Stimulated activated CD4-positive, alpha-beta T cell treated with anti-CD3 and anti-CD28 coated beads, Interleukin-15, amount 100 ng/mL, for 48 hours (primary cell): ENCODE measurements at regions not wholly inside any gene's neighbourhood (a gene's known extent, or its start where the extent isn't known, plus 50 kb on each side); places are given as distances from the start of the nearest gene placed in this dataset.

Experiments
- DNase-seq, 2 donors: peaks; one replicate each; pipeline ENCODE4 v3.0.0-alpha.2; 2020; ENCODE audit warnings: low read depth in 2 of 2

DNA sequence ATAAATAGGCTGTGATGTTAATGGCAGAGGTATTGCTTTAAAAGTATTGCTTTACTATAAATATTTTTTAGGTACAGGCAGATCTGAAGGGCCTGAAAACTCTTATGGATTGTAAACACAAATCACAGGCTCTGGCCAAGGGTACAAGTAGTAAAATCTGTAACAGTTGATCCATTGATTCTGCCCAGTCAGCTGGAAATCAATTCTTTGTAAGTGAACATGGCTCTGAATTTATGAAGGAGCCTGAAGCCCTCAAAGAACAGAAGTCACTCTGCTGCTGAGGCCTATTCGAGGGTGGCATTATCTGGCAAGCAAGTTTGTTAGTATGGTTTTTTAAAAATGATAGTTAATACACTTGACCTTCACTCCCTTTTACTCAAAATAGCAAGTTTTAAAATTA is 834.0 kb upstream of the TMPRSS15 start:
- DNase-seq: no peak

GRCh38 chr21:19239696-19240095 is 836.1 kb upstream of the TMPRSS15 start:
- DNase-seq: no peak

DNA sequence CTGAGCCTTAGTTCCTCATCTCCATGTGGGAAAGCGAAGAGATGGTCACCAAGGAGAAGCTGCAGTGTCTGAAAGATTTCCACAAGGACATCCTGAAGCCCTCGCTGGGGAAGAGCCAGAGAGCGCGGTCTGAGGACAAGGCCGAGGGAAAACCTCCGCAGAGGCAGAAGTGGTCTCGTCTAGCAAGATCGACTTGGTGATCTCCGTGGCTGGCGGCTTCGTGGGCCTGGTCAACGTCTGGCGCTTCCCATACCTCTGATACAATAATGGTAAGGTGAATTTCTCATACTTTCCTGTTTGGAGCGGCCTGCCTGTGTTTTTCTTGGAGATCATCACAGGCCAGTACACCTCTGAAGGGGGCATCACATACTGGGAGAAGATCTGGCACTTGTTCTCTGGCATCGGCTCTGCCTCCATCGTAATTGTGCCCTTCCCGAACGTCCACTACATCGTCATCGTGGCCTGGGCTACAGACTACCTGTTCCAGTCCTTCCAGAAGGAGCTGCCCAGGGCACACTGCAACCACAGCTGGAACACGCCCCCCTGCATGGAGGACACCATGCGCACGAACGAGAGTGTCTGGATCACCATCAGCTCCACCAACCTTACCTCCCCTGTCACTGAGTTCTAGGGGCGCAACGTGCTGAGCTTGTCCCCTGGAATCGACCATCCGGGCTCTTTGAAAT is 841.1 kb upstream of the TMPRSS15 start:
- DNase-seq: no peak

- DNase-seq: no peak
These were observed 841.6 kb upstream of the TMPRSS15 start for GRCh38 chr21:19245188-19245580.

GRCh38 chr21:19246018-19246417 is 842.4 kb upstream of the TMPRSS15 start:
- DNase-seq: no peak

- no peak for DNase-seq
These were observed 853.5 kb upstream of the TMPRSS15 start for GRCh38 chr21:19256934-19257660.

GRCh38 chr21:19261731-19262376 is 858.3 kb upstream of the TMPRSS15 start:
- no peak for DNase-seq

DNA sequence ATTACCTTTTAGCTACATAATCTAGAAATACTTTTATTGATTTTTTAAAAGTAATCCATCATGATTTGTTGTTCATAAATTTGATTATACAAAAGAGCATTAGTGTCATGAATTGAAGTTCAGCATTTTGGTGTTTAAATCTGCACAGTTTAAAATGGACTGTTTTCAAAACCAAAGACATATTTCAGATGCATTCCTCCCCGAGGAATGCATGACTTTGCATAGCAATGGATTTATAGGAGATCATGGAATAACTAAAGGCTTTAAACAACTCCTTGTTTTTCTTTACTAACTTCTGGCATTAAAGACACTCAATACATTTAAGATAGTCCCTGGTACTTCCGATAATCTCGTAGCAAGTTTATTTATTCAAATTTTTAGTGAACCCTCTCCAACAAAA is 863.1 kb upstream of the TMPRSS15 start:
- no peak for DNase-seq

DNA sequence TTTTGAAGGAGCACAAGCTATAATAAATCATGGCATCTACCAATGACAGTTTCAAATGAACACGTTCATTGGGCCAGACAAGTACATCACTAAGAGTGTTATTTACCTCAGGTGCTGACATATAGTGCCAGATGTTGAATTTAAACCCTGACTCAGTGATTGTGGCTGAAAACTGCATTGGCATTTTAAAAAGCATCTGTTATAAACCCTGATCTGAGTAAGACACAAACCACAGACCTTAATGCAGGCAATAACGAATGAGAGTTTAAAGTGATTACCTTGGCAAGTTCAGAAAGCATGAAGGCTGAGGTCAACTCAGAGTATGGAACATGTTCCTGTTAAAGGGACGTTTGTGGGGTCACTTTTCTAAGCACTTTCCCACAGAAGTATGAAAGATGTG is 865.1 kb upstream of the TMPRSS15 start:
- no peak for DNase-seq

- DNase-seq: no peak
These were observed 871.5 kb upstream of the TMPRSS15 start for GRCh38 chr21:19275065-19275464.

GRCh38 chr21:19276665-19277064 is 873.1 kb upstream of the TMPRSS15 start:
- DNase-seq: no peak

DNA sequence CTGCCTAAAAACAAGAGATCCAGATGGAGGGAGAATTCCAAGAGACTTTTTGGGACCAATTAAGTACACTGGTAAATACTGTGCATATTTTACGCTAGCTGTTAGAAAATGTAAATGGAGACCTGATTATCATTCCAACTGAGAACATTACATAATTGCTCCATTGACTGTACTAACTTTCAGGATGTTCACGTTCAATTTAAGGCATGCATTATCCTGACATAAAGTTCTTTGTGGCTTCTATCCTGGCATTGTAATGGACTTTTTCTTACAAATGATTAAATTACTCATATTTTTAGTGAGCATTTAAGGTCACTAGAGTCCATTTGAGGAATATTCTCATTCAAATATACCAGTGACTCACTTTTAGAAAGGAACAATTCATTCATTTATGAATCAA is 883.3 kb upstream of the TMPRSS15 start:
- DNase-seq: no peak

- no peak for DNase-seq
These were observed 886.7 kb upstream of the TMPRSS15 start for GRCh38 chr21:19290328-19290727.

- no peak for DNase-seq
These were observed 916.7 kb upstream of the TMPRSS15 start for GRCh38 chr21:19320291-19320690.

DNA sequence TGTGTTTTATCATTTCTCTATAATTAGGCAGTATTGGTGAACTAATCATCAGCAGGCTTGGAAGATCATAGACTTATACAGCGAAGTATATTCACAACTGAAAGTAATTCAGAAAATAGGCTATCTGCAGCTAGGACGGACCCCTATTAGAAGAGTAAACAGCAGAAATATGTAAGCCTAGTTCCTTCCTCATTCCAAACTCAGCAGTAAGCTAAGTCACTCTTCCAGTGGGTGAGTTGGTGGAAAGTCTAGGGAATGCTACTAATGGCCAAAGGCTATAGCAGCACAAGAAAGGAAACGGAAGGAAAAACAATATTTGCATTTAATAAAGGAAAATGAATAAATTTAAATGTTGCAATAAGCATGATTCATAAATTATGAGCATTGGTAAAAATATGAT is 918.1 kb upstream of the TMPRSS15 start:
- DNase-seq: no peak

DNA sequence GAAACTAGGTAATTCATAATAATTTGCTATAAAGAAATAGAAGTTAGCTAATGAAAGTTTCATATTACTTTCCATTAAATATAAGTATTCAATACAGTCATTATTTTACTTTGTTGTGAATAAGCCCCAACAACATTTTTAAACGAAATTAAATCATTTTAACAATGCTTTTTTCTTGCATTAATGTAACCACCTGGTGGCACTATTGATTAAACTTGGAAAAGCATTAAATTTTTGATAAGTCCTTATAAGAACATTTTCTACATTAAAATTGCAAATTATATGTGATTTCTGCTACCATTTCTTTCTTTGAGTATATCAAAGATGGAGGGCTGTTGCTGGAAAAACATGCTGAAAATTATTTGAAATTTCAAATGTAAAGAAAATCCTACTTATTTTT is 918.8 kb upstream of the TMPRSS15 start:
- no peak for DNase-seq

- DNase-seq: no peak
These were observed 923.1 kb upstream of the TMPRSS15 start for GRCh38 chr21:19326531-19327319.

DNA sequence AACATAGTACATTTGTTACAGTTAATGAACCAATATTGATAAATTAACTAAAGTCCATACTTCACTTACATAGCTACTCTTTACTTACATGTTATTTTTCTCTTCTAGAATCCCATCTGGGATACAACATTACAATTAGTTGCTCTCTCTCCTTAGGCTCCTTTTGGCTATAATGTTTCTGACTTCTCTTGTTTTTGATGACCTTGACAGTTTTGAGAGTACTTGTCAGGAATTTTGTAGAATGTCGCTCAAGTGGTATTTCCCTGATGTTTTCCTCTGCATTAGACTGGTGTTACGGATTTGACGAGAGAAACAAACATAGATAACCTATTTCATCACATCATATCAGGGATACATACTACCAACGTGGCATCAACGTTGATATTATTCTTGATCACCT is 925.4 kb upstream of the TMPRSS15 start:
- no peak for DNase-seq

- DNase-seq: no peak
These were observed 936.7 kb upstream of the TMPRSS15 start for GRCh38 chr21:19340303-19340702.

- no peak for DNase-seq
These were observed 937.4 kb upstream of the TMPRSS15 start for GRCh38 chr21:19340954-19341353.

GRCh38 chr21:19343711-19344110 is 940.1 kb upstream of the TMPRSS15 start:
- no peak for DNase-seq

- no peak for DNase-seq
These were observed 946.7 kb upstream of the TMPRSS15 start for GRCh38 chr21:19350286-19350685.
